Mammary epithelial cell (primary cell): ENCODE measurements at regions not wholly inside any gene's neighbourhood (a gene's known extent, or its start where the extent isn't known, plus 50 kb on each side); places are given as distances from the start of the nearest gene placed in this dataset.

Source experiments
- EZH2 ChIP-seq: IDR thresholded peaks from 2 replicates; pipeline ENCODE4 v1.6.1; 2012; ENCODE audit warnings: low read length, inconsistent platforms, borderline replicate concordance
- TF ChIP-seq, protein P1 (sequence below), 2 donors: IDR thresholded peaks in 1 of 2; conservative IDR thresholded peaks in 1 of 2; 2 replicates each; pipeline ENCODE4 v1.5.1; 2011 to 2012; ENCODE audit warnings: inconsistent platforms in 2 of 2, low read length in 2 of 2, mild to moderate bottlenecking in 2 of 2, control low read depth in 1 of 2, low read depth in 1 of 2; ENCODE audit not compliant: insufficient read depth in 1 of 2; ENCODE audit errors: extremely low read depth in 1 of 2

DNA sequence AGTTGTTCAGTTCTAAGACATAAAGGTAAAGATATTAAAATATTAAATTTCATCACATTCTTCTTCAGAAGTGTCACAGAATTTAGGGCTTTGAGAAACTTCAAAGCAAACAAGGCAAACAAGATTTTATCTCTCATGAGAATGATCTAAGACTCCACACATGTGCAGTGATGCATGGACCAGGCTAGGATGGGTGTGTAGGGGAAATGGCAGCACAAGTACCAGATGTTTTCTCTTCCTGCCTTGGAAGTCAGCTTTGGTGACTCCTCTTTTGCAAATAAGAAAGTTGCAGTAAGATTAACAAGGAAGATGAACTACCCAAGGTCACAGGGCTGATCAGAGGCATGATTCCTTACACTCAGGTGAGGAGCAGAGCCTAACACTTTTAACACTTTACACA, 163.8 kb upstream of the LMNTD1 start:
- TF ChIP-seq, protein P1, sequence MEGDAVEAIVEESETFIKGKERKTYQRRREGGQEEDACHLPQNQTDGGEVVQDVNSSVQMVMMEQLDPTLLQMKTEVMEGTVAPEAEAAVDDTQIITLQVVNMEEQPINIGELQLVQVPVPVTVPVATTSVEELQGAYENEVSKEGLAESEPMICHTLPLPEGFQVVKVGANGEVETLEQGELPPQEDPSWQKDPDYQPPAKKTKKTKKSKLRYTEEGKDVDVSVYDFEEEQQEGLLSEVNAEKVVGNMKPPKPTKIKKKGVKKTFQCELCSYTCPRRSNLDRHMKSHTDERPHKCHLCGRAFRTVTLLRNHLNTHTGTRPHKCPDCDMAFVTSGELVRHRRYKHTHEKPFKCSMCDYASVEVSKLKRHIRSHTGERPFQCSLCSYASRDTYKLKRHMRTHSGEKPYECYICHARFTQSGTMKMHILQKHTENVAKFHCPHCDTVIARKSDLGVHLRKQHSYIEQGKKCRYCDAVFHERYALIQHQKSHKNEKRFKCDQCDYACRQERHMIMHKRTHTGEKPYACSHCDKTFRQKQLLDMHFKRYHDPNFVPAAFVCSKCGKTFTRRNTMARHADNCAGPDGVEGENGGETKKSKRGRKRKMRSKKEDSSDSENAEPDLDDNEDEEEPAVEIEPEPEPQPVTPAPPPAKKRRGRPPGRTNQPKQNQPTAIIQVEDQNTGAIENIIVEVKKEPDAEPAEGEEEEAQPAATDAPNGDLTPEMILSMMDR (conservative IDR thresholded peaks at IDR 0.05 in 1 of 2, IDR thresholded peaks at IDR 0.05 in 1 of 2; ENCODE audit: extremely low read depth in 1 of 2, insufficient read depth in 1 of 2, low read depth in 1 of 2, low read length in 2 of 2) = no peak
- TF ChIP-seq EZH2 = no peak
